ENCODE measurements at regions not wholly inside any gene's neighbourhood (a gene's known extent, or its start where the extent isn't known, plus 50 kb on each side); places are given as distances from the start of the nearest gene placed in this dataset.

- no peak for TF ChIP-seq POLR2A (IDR thresholded peaks at IDR 0.05; ENCODE audit: low read depth, low read length)
- no peak for TF ChIP-seq TAF1 (IDR thresholded peaks at IDR 0.05; ENCODE audit: borderline replicate concordance, low read depth, low read length)
Observed at GRCh38 chr2:17181051-17181752, 337.0 kb downstream of the RAD51AP2 start.

Data from GM12892 (cell line).